ENCODE measurements at regions not wholly inside any gene's neighbourhood (a gene's known extent, or its start where the extent isn't known, plus 50 kb on each side); places are given as distances from the start of the nearest gene placed in this dataset.

- TF ChIP-seq, protein P1, sequence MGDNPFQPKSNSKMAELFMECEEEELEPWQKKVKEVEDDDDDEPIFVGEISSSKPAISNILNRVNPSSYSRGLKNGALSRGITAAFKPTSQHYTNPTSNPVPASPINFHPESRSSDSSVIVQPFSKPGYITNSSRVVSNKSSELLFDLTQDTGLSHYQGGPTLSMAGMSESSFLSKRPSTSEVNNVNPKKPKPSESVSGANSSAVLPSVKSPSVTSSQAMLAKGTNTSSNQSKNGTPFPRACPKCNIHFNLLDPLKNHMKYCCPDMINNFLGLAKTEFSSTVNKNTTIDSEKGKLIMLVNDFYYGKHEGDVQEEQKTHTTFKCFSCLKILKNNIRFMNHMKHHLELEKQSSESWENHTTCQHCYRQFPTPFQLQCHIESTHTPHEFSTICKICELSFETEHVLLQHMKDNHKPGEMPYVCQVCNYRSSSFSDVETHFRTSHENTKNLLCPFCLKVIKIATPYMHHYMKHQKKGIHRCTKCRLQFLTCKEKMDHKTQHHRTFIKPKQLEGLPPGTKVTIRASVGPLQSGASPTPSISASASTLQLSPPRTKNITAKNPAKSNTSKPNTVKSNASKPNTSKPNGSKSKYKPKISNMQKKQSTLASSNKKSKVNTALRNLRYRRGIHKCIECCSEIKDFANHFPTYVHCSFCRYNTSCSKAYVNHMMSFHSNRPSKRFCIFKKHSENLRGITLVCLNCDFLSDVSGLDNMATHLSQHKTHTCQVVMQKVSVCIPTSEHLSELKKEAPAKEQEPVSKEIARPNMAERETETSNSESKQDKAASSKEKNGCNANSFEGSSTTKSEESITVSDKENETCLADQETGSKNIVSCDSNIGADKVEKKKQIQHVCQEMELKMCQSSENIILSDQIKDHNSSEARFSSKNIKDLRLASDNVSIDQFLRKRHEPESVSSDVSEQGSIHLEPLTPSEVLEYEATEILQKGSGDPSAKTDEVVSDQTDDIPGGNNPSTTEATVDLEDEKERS (tag by site-specific recombination; IDR thresholded peaks at IDR 0.05), result no peak
These were observed 201.0 kb upstream of the PTBP2 start (continued) for GRCh38 chr1:96520579-96520947.

DNA sequence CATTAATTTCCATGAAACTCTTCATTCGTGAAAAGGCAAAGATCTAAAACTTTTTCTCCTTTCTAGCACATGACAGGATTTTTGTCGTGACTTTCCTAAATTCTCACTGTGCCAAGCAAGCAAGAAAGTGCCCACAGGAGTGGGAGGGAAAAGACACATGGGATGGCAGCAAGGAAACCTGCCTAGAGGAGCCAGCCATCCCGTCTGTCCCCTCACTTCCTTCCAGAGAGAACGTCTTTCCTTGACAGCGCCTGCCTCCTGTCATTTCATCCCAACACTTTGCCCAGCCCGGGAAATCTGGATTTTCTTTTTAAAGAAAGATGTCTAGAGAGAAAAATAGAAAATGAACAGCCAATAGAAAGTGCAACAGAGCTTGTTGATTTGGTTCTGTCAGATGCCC, 200.6 kb upstream of the PTBP2 start:
- ChIA-PET POLR2A (no interaction called here), CTCF (no interaction called here)
- Histone ChIP-seq H3K4me1 (ENCODE audit: control insufficient read depth, insufficient read depth, low read length) (no peaks in the 10 kb centered on the region), H3K9me3 (ENCODE audit: control insufficient read depth, insufficient read depth, low read depth, low read length) (no peaks in the 10 kb centered on the region), H3K36me3 (ENCODE audit: control insufficient read depth in 2 of 2, insufficient read depth in 1 of 2, low read length in 2 of 2) (no peaks in the 10 kb centered on the region), H3K4me3 (ENCODE audit: low read depth, low read length) (no peak overlapping the region), H3K27ac (ENCODE audit: extremely low read depth, low read depth, low read length) (no peak overlapping the region)
- no peak for TF ChIP-seq ZNF16 (tag by site-specific recombination; IDR thresholded peaks at IDR 0.05; ENCODE audit: low read depth)
- TF ChIP-seq, protein P1 (tag by site-specific recombination; IDR thresholded peaks at IDR 0.05), result no peak
- no peak for TF ChIP-seq TRIM28 (IDR thresholded peaks at IDR 0.05; ENCODE audit: borderline replicate concordance, low read length)
- no peak for TF ChIP-seq REST (tag by site-specific recombination; IDR thresholded peaks at IDR 0.05)
- no peak for TF ChIP-seq OVOL3 (tag by site-specific recombination; IDR thresholded peaks at IDR 0.05)
- no peak for TF ChIP-seq ZNF521 (tag by site-specific recombination; IDR thresholded peaks at IDR 0.05)
- no peak for TF ChIP-seq ZNF121 (tag by site-specific recombination; IDR thresholded peaks at IDR 0.05)
- TF ChIP-seq ZNF707 (tag by site-specific recombination; IDR thresholded peaks at IDR 0.05), result no peak
- TF ChIP-seq ZNF140 (tag by site-specific recombination; IDR thresholded peaks at IDR 0.05), result no peak
- no peak for TF ChIP-seq ZNF530 (tag by site-specific recombination; IDR thresholded peaks at IDR 0.05; ENCODE audit: low read depth)
- TF ChIP-seq ZNF600 (tag by site-specific recombination; IDR thresholded peaks at IDR 0.05), result no peak
- no peak for TF ChIP-seq ZFP69B (tag by site-specific recombination; IDR thresholded peaks at IDR 0.05)
- no peak for TF ChIP-seq WT1 (tag by site-specific recombination; IDR thresholded peaks at IDR 0.05)
- no peak for TF ChIP-seq ZNF561 (tag by site-specific recombination; IDR thresholded peaks at IDR 0.05; ENCODE audit: borderline replicate concordance)
- no peak for TF ChIP-seq ZNF155 (tag by site-specific recombination; IDR thresholded peaks at IDR 0.05)
- TF ChIP-seq FEZF1 (tag by site-specific recombination; IDR thresholded peaks at IDR 0.05), result no peak
- no peak for TF ChIP-seq SALL2 (tag by site-specific recombination; IDR thresholded peaks at IDR 0.05; ENCODE audit: borderline replicate concordance)
- TF ChIP-seq ZSCAN30 (tag by site-specific recombination; IDR thresholded peaks at IDR 0.05), result no peak

All from HEK293 (cell line).